PC-9 (cell line): ENCODE measurements at regions not wholly inside any gene's neighbourhood (a gene's known extent, or its start where the extent isn't known, plus 50 kb on each side); places are given as distances from the start of the nearest gene placed in this dataset.

Experiments
- CTCF ChIP-seq: fragments of 200-600 bp; sonication (generic); conservative IDR thresholded peaks from 2 replicates; pipeline ENCODE4 v1.6.1; 2017; ENCODE audit warnings: mixed run types, antibody characterized with exemption, mild to moderate bottlenecking, moderate library complexity
- EZH2 ChIP-seq: fragments of 200-600 bp; sonication (generic); IDR thresholded peaks from 2 replicates; pipeline ENCODE4 v1.8.0; 2017; ENCODE audit warnings: antibody characterized with exemption, low read depth

- TF ChIP-seq CTCF (no peak), EZH2 (no peak)
Measured at GRCh38 chr16:6576606-6577005, 756.0 kb upstream of the RBFOX1 start.
